ENCODE measurements at regions not wholly inside any gene's neighbourhood (a gene's known extent, or its start where the extent isn't known, plus 50 kb on each side); places are given as distances from the start of the nearest gene placed in this dataset.

DNA sequence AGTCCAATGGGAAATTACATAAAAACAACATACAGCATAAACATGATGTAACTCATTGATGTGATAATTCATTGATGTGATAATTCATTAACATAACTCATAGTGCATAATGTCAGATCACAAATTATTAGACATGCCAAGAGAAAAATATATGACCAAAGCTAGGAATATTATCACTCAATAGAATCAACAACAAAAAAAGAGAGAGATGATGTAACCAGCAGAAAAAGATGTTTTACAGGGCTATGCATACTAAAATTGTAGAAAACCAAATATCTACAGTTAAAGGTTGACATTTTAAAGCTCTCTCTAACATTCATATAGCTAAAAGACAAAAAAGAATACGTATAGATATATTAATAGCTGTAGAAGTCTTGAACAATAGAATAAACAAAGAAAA lies 1067.2 kb upstream of the ADGRB3 start:
- Histone ChIP-seq H3K9me3 (no peaks in the 10 kb centered on the region), H3K27ac (no peak overlapping the region), H3K27me3 (no peaks in the 10 kb centered on the region), H3K4me3 (no peak overlapping the region), H3K36me3 (no peaks in the 10 kb centered on the region), H3K4me1 (no peaks in the 10 kb centered on the region)
- TF ChIP-seq POLR2AphosphoS5 (IDR thresholded peaks at IDR 0.05) (no peak), EP300 (IDR thresholded peaks at IDR 0.05; ENCODE audit: low read depth) (no peak), POLR2A (IDR thresholded peaks at IDR 0.05) (no peak)
- TF ChIP-seq, protein P1, sequence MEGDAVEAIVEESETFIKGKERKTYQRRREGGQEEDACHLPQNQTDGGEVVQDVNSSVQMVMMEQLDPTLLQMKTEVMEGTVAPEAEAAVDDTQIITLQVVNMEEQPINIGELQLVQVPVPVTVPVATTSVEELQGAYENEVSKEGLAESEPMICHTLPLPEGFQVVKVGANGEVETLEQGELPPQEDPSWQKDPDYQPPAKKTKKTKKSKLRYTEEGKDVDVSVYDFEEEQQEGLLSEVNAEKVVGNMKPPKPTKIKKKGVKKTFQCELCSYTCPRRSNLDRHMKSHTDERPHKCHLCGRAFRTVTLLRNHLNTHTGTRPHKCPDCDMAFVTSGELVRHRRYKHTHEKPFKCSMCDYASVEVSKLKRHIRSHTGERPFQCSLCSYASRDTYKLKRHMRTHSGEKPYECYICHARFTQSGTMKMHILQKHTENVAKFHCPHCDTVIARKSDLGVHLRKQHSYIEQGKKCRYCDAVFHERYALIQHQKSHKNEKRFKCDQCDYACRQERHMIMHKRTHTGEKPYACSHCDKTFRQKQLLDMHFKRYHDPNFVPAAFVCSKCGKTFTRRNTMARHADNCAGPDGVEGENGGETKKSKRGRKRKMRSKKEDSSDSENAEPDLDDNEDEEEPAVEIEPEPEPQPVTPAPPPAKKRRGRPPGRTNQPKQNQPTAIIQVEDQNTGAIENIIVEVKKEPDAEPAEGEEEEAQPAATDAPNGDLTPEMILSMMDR (IDR thresholded peaks at IDR 0.05): no peak
- intact Hi-C loops (cut with DNase I; ENCODE audit: low total_unique reads): no loop called here
- in situ Hi-C loops (cut with MboI; ENCODE audit: low pct_ligation_motif_present in 1 of 4, low pct_unique_long_range_greater_than_20kb in 1 of 4, low sequenced_read_pairs in 3 of 4): no loop called here
- 82% methylated on average over 1 of the region's 1 CpG; no CpG with 5 or more reads in 1 of the 2 donors for WGBS, 2 donors (ENCODE audit: low coverage in 1 of 2)
- DNase-seq: no peak

- Histone ChIP-seq H3K27ac (no peak overlapping the region), H3K36me3 (no peaks in the 10 kb centered on the region), H3K4me1 (no peaks in the 10 kb centered on the region), H3K4me3 (no peak overlapping the region), H3K27me3 (no peaks in the 10 kb centered on the region), H3K9me3 (no peaks in the 10 kb centered on the region)
- in situ Hi-C loops (cut with MboI; ENCODE audit: low pct_ligation_motif_present in 1 of 4, low pct_unique_long_range_greater_than_20kb in 1 of 4, low sequenced_read_pairs in 3 of 4): no loop called here
- TF ChIP-seq, protein P1 (IDR thresholded peaks at IDR 0.05): no peak
- TF ChIP-seq EP300 (IDR thresholded peaks at IDR 0.05; ENCODE audit: low read depth) (no peak), POLR2AphosphoS5 (IDR thresholded peaks at IDR 0.05) (no peak), POLR2A (IDR thresholded peaks at IDR 0.05) (no peak)
- no peak for DNase-seq
- intact Hi-C loops (cut with DNase I; ENCODE audit: low total_unique reads): no loop called here
- WGBS, 2 donors (ENCODE audit: low coverage in 1 of 2): 62 to 69% methylated on average over 5 of the region's 5 CpGs
These were observed 1071.4 kb upstream of the ADGRB3 start for GRCh38 chr6:67563671-67564070.

- no peaks in the 10 kb centered on the region for H3K4me1 ChIP-seq
- H3K36me3 ChIP-seq: no peaks in the 10 kb centered on the region
- H3K4me3 ChIP-seq: no peak overlapping the region
- H3K27me3 ChIP-seq: no peaks in the 10 kb centered on the region
- in situ Hi-C loops (cut with MboI; ENCODE audit: low pct_ligation_motif_present in 1 of 4, low pct_unique_long_range_greater_than_20kb in 1 of 4, low sequenced_read_pairs in 3 of 4): no loop called here
- intact Hi-C loops (cut with DNase I; ENCODE audit: low total_unique reads): no loop called here
- H3K27ac ChIP-seq: no peak overlapping the region
- TF ChIP-seq POLR2AphosphoS5 (IDR thresholded peaks at IDR 0.05): no peak
- WGBS, 2 donors (ENCODE audit: low coverage in 1 of 2): 48% methylated on average over 2 of the region's 2 CpGs; no CpG with 5 or more reads in 1 of the 2 donors
- H3K9me3 ChIP-seq: no peaks in the 10 kb centered on the region
- DNase-seq: no peak
These were observed 1075.0 kb upstream of the ADGRB3 start for GRCh38 chr6:67560068-67560467.

GRCh38 chr6:67558985-67559384 lies 1076.1 kb upstream of the ADGRB3 start:
- H3K36me3 ChIP-seq: no peaks in the 10 kb centered on the region
- H3K27ac ChIP-seq: no peak overlapping the region
- H3K9me3 ChIP-seq: no peaks in the 10 kb centered on the region
- in situ Hi-C loops (cut with MboI; ENCODE audit: low pct_ligation_motif_present in 1 of 4, low pct_unique_long_range_greater_than_20kb in 1 of 4, low sequenced_read_pairs in 3 of 4): no loop called here
- no peak for DNase-seq
- H3K4me1 ChIP-seq: no peaks in the 10 kb centered on the region
- intact Hi-C loops (cut with DNase I; ENCODE audit: low total_unique reads): no loop called here
- no peak overlapping the region for H3K4me3 ChIP-seq
- no peaks in the 10 kb centered on the region for H3K27me3 ChIP-seq
- WGBS, 2 donors (ENCODE audit: low coverage in 1 of 2): 57% methylated on average over 1 of the region's 1 CpG; no CpG with 5 or more reads in 1 of the 2 donors
- TF ChIP-seq, protein P1 (IDR thresholded peaks at IDR 0.05): no peak
- no peak for TF ChIP-seq POLR2A (IDR thresholded peaks at IDR 0.05)
- no peak for TF ChIP-seq POLR2AphosphoS5 (IDR thresholded peaks at IDR 0.05)
- no peak for TF ChIP-seq EP300 (IDR thresholded peaks at IDR 0.05; ENCODE audit: low read depth)

DNA sequence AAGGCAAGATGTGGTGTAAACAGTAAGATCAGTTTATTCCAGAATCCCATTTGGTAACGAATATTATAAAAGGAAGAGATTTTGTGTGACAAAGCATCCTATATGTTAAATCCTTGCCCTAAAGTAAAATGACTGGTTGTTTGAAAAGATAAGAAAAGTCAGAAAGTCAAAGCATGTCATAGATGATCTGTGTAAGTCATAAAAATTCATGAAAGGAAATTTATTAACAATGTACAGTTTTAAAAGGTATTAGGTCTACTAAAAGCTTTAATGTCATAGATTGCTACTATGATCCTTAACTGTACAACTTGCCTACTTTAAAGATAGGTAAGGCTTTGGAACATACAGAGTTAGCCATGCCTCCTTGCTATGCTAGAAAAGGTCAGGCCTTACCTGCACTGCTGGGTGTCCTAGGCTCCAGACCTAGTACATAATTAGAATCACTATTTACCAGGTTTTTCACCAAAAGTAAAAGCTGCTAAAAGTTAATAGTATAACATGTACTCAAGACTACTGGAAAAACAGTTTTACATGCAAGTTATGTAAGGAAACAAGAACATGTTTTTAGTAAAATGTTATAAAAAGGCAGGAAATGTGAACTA lies 1090.1 kb upstream of the ADGRB3 start:
- TF ChIP-seq POLR2AphosphoS5 (IDR thresholded peaks at IDR 0.05) (no peak), POLR2A (IDR thresholded peaks at IDR 0.05) (no peak), EP300 (IDR thresholded peaks at IDR 0.05; ENCODE audit: low read depth) (no peak)
- TF ChIP-seq, protein P1 (IDR thresholded peaks at IDR 0.05): no peak
- Histone ChIP-seq H3K36me3 (no peaks in the 10 kb centered on the region), H3K4me3 (no peak overlapping the region), H3K4me1 (no peaks in the 10 kb centered on the region), H3K27ac (no peak overlapping the region), H3K27me3 (no peaks in the 10 kb centered on the region), H3K9me3 (peaks cover 0 to 18% of the 10 kb centered on the region in 2 donors)
- in situ Hi-C loops (cut with MboI; ENCODE audit: low pct_ligation_motif_present in 1 of 4, low pct_unique_long_range_greater_than_20kb in 1 of 4, low sequenced_read_pairs in 3 of 4) (no loop called here), intact Hi-C loops (cut with DNase I; ENCODE audit: low total_unique reads) (no loop called here)
- no peak for DNase-seq
- WGBS, 2 donors (ENCODE audit: low coverage in 1 of 2): 20 to 68% methylated on average over 1 of the region's 1 CpG
